Transverse colon (tissue), 4 donors: ENCODE measurements at regions not wholly inside any gene's neighbourhood (a gene's known extent, or its start where the extent isn't known, plus 50 kb on each side); places are given as distances from the start of the nearest gene placed in this dataset.

Experiments used
- EP300 ChIP-seq: sonication (generic); formaldehyde crosslinking; IDR thresholded peaks from one replicate; pipeline ENCODE4 v1.6.1; 2017; ENCODE audit warnings: antibody characterized with exemption, low read depth
- POLR2A ChIP-seq: fragments of 450-650 bp; IDR thresholded peaks from one replicate; pipeline ENCODE4 v1.6.1; 2016; ENCODE audit warnings: antibody characterized with exemption, mild to moderate bottlenecking, moderate library complexity
- POLR2AphosphoS5 ChIP-seq, 3 donors: sonication (generic); formaldehyde crosslinking; IDR thresholded peaks; one replicate each; pipeline ENCODE4 v1.6.1; 2016; ENCODE audit warnings: antibody characterized with exemption in 3 of 3
- TF ChIP-seq, protein P1 (sequence below), 5 experiments: fragments of 200-600 bp in 3 of 5; fragments of 450-650 bp in 2 of 5; sonication (generic) in 3 of 5; IDR thresholded peaks; 1 replicate in 2 of 5; 2 replicates in 3 of 5; pipeline ENCODE4 v1.5.1; 2016 to 2017; ENCODE audit warnings: antibody characterized with exemption in 5 of 5, inconsistent platforms in 3 of 5, mild to moderate bottlenecking in 2 of 5, moderate library complexity in 1 of 5

GRCh38 chr13:97120346-97120745, 101.8 kb upstream of the MBNL2 start:
- TF ChIP-seq EP300 (no peak), POLR2A (no peak), POLR2AphosphoS5 (IDR thresholded peaks at IDR 0.05) (no peak)
- TF ChIP-seq, protein P1, sequence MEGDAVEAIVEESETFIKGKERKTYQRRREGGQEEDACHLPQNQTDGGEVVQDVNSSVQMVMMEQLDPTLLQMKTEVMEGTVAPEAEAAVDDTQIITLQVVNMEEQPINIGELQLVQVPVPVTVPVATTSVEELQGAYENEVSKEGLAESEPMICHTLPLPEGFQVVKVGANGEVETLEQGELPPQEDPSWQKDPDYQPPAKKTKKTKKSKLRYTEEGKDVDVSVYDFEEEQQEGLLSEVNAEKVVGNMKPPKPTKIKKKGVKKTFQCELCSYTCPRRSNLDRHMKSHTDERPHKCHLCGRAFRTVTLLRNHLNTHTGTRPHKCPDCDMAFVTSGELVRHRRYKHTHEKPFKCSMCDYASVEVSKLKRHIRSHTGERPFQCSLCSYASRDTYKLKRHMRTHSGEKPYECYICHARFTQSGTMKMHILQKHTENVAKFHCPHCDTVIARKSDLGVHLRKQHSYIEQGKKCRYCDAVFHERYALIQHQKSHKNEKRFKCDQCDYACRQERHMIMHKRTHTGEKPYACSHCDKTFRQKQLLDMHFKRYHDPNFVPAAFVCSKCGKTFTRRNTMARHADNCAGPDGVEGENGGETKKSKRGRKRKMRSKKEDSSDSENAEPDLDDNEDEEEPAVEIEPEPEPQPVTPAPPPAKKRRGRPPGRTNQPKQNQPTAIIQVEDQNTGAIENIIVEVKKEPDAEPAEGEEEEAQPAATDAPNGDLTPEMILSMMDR (IDR thresholded peaks at IDR 0.05), result no peak
